ENCODE measurements at regions not wholly inside any gene's neighbourhood (a gene's known extent, or its start where the extent isn't known, plus 50 kb on each side); places are given as distances from the start of the nearest gene placed in this dataset.

- no peak for DNase-seq (ENCODE audit: low spot score)
Observed at GRCh38 chr7:32346253-32346652, 143.9 kb downstream of the LSM5 start.

- no peak for DNase-seq (ENCODE audit: low spot score)
Observed at GRCh38 chr7:32336726-32337125, 153.5 kb downstream of the LSM5 start.

GRCh38 chr7:32335107-32335506, 155.1 kb downstream of the LSM5 start:
- peak; percentile 7 for DNase-seq (ENCODE audit: low spot score)

GRCh38 chr7:32330602-32331001, 159.6 kb downstream of the LSM5 start:
- no peak for DNase-seq (ENCODE audit: low spot score)

GRCh38 chr7:32326078-32326477, 164.1 kb downstream of the LSM5 start:
- no peak for DNase-seq (ENCODE audit: low spot score)

- no peak for DNase-seq (ENCODE audit: low spot score)
Observed at GRCh38 chr7:32323712-32324111, 166.5 kb downstream of the LSM5 start.

GRCh38 chr7:32319012-32319382, 171.2 kb downstream of the LSM5 start:
- DNase-seq (ENCODE audit: low spot score): no peak

GRCh38 chr7:32318300-32319011, 171.7 kb downstream of the LSM5 start:
- DNase-seq (ENCODE audit: low spot score): no peak

GRCh38 chr7:32316839-32317238, 173.3 kb downstream of the LSM5 start:
- no peak for DNase-seq (ENCODE audit: low spot score)

GRCh38 chr7:32314761-32315160, 175.4 kb downstream of the LSM5 start:
- DNase-seq (ENCODE audit: low spot score): no peak

GRCh38 chr7:32301427-32301826, 188.8 kb downstream of the LSM5 start:
- no peak for DNase-seq (ENCODE audit: low spot score)

GRCh38 chr7:32299133-32299702, 191.0 kb downstream of the LSM5 start:
- peak; percentile 54 for DNase-seq (ENCODE audit: low spot score)

GRCh38 chr7:32298408-32299132, 191.6 kb downstream of the LSM5 start:
- peak; percentile 66 for DNase-seq (ENCODE audit: low spot score)

GRCh38 chr7:32293833-32294232, 196.3 kb downstream of the LSM5 start:
- no peak for DNase-seq (ENCODE audit: low spot score)

GRCh38 chr7:32289651-32290414, 200.3 kb downstream of the LSM5 start:
- no peak for DNase-seq (ENCODE audit: low spot score)

GRCh38 chr7:32285698-32286097, 204.5 kb downstream of the LSM5 start:
- no peak for DNase-seq (ENCODE audit: low spot score)

GRCh38 chr7:32283546-32283945, 206.6 kb downstream of the LSM5 start:
- no peak for DNase-seq (ENCODE audit: low spot score)

GRCh38 chr7:32279500-32279899, 209.3 kb upstream of the PDE1C start:
- no peak for DNase-seq (ENCODE audit: low spot score)

GRCh38 chr7:32275216-32276009, 205.2 kb upstream of the PDE1C start:
- no peak for DNase-seq (ENCODE audit: low spot score)

- DNase-seq (ENCODE audit: low spot score): no peak
Observed at GRCh38 chr7:32273297-32273696, 203.1 kb upstream of the PDE1C start.

- DNase-seq (ENCODE audit: low spot score): no peak
Observed at GRCh38 chr7:32266932-32267475, 196.8 kb upstream of the PDE1C start.
